ENCODE measurements at regions not wholly inside any gene's neighbourhood (a gene's known extent, or its start where the extent isn't known, plus 50 kb on each side); places are given as distances from the start of the nearest gene placed in this dataset.
A peak's percentile ranks its signal among the peaks of the same experiment; 100 is the strongest.
"Not testable (repeated sequence)": the region's sequence is repeated elsewhere in the genome, so short reads cannot be mapped to it uniquely, and the experiment has no call there.

DNA sequence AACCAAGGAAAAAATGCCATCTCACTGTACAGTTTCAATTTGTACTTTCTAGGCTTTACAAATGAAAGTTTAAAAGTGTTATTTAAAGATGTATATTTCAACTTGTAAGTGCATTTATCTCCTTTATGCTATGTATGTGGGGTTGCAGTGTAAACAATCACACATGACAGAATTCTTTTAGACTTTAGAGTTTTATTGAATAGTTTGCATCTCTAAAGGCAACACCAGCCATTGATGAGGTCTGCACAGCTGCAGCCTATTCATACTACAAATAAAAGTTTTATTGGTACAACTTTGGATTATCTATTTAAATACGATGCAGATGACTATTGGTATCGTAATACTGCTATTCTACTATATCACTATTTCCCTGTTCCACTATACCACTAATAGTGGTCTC is 894.4 kb upstream of the B3GALT2 start:
- no peak for DNase-seq

DNA sequence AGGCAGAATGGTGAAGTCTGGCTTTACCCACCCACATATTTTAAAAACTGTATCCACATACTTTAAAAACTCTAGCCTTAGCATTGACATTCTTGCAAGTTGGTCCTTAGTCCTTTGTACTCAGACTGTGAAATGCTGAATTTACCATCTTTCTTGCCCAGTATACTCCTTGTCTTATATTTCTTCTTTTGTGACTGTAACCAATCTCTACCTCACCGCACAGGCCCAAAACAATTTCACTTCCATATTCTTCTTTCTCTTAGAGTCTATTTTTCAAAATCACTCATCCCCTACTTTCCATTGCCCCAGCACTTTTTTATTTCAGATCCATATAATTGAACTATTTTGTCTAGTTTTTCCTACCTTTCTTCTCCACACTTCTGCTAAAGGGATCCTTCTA is 892.4 kb upstream of the B3GALT2 start:
- DNase-seq = no peak

DNA sequence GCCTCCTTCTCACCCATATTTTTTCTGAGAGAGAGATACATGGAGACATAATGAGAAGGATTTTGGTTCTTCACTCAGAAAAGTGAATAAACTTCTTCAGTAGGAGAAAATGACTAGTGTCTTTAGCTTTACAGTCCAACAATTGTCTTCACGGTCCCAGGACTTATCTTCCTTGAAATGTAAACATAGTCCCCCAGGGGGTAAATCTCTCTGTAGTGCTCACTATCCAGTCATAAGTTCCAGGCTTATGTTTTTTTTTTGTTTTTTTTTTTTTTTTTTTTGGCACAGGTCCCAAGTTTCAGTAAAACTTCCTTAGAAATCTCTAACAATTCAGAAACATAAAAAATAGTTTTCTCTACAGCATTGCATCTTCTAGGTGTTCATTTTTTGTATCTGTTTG is 890.2 kb upstream of the B3GALT2 start:
- peak; percentile 64 for DNase-seq

DNA sequence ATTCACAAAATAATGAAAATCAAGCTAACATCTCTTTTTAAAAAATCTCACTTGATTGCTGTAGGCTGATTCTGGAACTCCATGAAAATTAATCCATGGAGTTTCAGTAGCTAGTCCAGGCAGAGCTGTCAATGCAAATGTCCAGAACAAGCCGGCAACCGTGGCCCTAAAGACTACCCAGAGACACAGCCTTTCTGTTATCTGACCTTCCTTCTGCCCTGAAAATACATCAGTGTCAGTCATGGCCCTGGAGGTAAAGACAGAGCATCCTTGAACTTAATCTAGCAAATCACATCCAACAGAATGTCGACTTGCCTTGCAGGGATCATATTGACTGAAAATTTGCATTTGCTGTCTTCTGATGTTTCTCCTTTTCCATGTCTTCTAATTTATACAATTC is 887.4 kb upstream of the B3GALT2 start:
- no peak for DNase-seq

DNA sequence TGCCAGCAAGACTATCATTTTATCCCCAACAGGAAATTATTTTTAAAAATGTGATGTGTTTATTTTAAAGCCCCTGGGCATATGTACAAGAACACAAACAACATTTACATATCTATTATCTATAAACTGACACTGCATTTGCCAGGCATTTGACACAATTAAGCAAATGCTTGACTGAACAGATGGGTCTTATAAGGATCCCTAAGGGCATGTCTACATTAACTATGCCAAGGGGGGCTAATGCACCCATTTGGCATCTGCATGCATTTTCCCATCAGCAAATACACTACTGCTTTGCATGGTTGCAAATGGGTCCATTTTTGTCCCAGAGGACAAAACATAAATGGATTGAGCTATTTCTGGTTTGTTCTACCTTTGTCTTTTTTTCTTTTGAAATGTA is 884.8 kb upstream of the B3GALT2 start:
- no peak for DNase-seq

DNA sequence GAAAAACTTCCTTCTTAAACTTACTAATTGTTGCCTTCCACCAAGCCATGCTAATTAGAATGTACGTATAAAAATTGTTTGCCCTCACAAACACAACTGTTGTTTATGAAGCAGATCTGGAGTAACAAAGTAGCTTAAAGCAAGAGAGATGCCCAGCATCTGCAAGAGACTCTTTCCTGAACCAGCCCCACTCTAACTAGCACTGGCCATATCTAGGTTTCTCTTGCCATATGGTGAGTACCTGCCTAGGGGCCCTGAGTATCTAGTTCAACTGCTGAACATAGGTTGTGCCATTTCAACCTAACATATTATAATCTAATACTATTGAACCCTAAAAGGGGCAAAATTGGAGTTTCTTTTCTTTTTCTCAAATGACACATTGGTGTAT is 883.4 kb upstream of the B3GALT2 start:
- DNase-seq = no peak

DNA sequence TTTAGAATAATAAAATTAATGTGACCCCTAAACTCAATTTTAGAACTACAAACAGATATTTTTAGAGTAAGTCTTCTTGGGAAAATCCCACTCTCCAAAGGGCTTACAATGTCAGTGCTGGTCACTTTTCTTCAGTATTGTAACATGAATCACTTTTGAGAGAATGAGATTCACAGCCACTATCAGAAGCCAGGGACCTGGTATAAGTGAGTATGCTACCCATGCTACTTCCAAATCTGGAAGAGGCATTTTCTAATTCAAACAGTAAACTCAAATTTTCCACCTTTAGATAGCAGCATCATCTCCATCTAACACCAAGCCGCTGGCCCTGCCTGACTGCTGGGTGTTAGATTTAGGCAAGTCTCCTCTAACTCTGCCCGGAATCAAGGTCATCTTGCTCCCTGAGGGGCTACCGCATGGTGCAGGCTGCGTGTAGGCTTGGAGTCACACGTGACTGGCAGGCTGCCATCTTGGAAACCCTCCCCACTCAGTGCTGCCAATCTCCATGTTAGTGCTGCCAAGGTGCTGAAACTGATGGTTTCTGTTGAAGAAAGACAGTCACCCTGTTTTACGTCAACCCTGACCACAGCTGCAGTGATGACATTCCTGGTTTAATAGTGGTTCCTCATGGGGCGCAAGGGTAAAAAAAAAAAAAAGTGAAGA is 882.9 kb upstream of the B3GALT2 start:
- peak; percentile 35 for DNase-seq

DNA sequence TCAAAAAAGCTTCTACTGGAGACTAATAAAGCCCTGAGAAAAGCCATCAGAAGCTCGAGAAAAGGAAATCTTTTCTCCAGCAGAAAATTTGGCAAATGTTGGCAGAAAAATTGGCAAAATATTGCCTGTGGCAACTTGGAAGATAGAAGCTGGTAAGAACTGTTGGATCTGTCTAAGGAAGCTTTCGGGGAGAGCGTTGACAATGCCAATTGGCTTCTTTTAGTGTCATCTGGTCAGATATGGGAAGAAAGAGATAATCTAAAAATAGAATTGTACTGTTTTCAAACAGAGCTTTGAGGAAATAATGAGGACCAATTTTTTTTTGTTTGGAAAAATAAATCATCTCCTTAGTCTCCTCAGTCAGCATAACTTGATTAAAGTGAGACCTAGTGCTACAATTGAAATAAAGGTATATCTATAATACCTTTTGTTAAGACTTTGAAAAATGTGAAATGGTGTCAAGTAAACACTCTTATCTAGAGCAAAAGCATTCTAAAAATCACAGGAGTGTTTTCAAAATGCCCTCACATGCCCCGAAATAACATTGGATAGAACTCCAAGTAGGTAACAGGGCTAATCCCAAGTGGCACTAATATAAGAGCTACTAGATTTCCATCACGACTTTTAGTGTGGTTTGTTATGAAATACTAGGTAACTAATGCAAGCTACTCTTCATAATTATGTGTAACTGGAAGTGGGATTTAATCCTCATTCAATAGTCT is 882.2 kb upstream of the B3GALT2 start:
- DNase-seq = no peak

DNA sequence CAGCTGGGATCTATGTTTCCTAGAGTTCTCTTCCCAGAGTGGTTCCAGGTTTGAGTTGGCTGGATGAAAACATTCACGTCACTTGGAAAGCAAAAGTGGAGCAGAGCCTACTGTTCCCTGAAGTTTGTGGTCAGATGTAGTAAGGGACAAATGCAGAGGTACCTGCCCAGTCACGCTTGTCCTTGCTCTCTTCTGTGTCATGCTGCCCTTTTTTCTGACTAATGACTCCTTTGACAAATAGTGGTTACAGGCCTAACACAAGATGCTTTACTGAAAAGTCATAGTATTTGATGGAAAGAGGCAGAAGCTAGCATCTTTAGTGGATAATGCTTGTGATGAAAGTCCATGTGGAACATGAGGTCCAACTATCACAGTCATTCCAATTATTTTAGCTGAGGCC is 881.4 kb upstream of the B3GALT2 start:
- DNase-seq = no peak

DNA sequence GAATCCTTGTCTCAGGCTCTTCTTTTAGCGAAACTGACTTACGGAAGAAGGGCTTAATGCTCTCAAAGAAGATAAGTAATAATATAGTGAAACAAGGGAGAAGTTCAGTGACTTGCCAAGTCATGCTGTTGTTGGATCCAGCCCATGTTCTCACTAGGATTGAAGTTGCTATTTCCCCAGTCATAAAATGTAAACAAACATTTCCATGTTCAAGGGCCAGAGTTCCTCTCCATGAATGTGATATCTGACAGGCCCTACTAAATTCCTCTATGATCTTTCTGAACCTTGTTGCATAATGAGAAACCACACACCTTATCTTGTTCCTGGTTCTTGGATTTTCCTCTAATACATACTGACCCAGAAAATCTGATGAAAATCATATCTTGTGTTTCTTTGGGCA is 876.5 kb upstream of the B3GALT2 start:
- DNase-seq = no peak

DNA sequence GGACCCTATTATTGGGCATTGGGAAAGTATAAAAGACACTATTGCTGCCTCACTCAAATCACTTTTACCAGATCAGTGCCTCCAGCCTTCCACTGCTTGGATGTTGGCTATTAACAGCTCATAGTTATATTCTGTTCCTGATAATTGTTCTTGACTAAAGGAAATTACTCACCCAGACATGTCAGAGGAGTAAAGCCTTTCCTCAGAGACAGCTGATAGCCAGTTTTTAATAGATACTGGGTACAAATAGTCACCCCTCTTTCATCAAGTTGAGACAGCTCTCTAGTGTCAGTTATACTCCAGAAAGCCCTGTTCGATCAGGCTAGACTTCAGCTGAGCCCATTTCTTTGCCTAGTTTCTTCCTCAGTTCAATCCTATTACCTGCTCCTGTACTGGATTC is 876.1 kb upstream of the B3GALT2 start:
- DNase-seq = no peak

DNA sequence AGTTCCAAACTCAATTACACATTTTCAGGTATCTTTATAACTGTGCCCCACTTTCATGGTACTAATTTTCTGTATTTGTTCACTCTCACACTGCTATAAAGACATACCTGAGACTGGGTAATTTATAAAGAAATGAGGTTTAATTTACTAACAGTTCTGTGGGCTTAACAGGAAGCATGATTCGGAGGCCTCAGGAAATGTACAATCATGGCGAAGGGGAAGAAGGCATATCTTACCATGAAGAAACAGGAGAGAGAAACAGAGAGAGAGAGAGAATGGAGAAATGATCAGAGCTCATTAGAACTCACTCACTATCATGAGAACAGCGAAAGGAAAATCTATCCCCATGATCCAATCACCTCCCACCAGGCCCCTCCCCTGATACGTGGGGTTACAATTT is 874.1 kb upstream of the B3GALT2 start:
- DNase-seq = no peak

DNA sequence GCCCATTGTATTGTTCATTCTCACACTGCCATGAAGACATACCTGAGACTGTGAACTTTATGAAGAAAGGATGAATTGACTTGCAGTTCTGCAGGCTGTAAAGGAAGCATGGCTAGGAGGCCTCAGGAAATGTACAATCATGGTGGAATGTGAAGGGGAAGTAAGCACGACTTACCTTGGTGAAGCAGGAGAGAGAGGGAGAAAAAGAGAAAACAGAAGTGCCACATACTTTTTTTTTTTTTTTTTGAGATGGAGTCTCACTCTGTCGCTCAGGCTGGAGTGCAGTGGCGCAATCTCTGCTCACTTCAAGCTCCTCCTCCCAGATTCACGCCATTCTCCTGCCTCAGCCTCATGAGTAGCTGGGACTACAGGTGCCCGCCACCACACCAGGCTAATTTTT is 871.9 kb upstream of the B3GALT2 start:
- DNase-seq = not testable (repeated sequence)

DNA sequence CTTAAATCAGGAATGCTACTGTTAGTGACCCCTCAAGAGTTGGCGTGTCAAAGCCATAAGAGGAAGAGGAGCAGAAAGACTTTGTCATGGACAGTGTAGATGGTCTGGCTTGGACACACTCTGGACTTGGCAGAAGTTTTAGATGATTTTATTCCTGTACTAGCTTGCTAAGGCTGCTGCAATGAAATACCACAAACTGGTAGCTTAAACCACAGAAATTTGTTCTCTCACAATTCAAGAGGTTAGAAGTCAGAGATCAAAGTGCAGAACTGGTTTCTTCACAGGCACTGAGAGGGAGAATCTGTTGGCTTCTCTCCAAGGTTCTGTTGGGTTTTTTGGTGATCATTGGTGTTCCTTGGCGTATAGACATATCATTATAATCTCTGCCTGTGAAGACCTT is 869.8 kb upstream of the B3GALT2 start:
- DNase-seq = no peak

DNA sequence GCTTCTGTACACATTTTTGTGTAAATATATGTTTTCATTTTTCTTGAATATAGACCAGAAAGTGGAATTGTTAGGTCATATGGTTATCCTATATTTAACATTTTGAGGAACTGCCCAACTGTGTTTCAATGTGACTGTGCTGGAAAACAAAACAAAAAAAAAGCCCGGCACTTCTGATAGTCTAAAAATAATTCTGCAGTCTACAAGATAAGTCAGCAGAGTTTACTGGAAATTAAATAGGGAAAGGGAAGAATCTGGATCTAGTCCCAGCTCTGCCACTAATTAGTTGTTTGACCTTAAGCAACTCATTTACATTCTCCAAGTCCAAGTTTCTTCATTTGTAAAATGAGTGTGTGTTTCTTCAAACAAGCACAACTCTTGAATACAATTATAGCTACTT is 869.1 kb upstream of the B3GALT2 start:
- no peak for DNase-seq

DNA sequence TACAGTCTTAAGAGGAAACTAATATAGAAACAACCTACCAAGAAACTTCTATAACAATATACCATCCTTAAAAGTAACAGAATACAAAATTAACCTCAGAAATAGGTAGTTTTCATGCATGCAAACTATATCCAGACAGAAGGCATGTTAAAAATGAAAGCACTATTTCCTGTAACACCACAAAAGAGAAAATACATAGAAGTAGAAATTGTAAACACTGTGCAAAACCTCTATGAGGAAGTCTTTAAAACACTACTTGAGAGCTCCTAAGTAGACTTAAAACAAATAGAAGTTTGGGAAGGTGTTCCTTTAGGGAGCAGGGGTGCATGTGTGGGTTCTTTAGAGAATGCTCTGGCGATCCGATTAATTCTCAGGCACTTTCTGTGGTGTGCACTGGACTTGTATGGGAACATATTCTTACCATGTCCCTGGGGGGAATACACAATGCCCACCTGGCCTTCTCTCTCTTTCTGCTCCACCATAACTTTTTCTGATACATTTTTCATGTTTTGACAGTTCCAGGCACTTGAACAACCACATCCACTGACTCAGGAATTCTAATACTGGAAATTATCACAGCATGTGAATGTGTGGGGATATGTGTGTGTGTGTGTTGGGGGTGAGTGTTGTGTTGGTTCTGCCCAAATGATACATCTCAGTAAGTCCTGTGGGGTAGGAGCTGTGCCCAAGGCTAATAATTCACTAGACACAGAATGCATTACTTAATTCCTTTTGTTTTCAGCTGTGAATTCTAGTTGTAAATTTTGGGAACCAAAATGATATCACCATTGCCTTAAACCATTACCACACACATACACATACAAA is 866.3 kb upstream of the B3GALT2 start:
- no peak for DNase-seq

DNA sequence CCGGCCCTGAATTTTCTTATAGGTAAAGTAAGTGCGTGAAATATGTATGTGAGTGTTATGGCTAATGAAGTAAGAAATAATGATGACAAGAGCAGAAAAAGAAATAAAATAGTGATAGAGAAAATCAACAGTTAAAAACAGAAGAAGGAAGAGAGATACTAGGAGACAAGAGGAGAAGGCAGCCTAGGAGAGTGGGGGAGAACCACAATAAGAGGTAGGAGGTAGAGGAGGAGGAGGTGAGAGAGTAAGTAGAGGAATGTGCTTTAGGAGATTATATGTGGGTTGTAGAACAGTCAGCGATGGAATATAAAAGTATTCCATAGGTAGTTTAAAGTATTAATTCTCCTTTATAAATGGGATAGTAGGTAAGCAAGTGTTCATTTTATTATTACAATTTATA is 861.5 kb upstream of the B3GALT2 start:
- DNase-seq = no peak

DNA sequence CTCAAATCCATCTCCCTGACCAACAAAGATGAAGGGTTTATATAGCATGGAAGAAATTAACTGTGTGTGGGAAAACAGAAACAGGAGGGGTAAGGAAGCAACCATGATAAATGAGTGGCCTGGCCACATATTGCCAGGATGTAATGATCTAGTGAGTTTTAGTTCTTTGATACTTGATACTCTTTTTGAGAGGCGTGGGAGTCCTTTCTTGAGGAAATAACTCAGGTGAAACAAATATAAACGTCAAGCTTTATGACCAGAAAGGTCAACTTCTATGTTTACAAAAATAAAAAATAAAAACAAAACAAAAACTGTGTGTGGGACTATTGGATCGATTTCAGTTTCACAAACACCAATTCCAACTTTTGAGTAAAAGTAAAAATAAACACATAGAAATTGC is 860.8 kb upstream of the B3GALT2 start:
- no peak for DNase-seq

DNA sequence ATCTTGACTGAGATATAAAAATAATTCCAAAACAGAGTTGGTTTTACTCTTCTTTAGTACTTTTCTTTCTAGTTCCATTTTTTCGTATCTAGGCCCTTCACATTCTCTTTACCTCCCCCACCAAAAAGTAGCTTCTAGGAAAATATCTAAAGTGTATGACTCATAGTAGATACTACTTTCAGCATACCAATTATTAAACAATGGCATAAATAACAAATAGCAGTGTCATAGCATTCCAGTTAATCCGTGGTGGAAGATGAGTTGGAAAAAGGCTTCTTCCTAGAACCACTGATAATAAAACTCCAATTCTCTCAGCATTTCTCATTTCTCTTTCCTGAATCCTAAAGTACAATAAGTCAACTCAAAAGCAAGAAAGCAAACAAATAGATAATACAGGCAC is 859.0 kb upstream of the B3GALT2 start:
- DNase-seq = peak; percentile 73

DNA sequence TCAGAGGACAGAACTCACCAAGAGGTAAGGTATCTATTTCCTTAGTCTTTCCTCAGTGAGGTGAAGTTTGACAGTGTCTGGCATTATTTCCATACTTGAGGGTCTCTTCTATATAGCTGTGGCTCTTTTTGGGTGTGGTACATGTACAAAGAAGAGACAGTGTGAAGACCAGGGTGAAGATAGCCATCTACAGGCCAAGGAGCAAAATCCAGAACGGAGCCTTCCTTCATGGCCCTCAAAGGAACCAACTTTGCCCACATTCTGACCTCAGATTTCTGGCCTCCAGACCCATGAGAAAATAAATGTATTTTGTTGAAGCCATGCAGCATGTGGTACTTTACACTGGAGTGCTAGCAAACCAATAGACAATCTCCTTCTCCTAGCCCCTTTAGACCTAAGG is 858.5 kb upstream of the B3GALT2 start:
- no peak for DNase-seq

DNA sequence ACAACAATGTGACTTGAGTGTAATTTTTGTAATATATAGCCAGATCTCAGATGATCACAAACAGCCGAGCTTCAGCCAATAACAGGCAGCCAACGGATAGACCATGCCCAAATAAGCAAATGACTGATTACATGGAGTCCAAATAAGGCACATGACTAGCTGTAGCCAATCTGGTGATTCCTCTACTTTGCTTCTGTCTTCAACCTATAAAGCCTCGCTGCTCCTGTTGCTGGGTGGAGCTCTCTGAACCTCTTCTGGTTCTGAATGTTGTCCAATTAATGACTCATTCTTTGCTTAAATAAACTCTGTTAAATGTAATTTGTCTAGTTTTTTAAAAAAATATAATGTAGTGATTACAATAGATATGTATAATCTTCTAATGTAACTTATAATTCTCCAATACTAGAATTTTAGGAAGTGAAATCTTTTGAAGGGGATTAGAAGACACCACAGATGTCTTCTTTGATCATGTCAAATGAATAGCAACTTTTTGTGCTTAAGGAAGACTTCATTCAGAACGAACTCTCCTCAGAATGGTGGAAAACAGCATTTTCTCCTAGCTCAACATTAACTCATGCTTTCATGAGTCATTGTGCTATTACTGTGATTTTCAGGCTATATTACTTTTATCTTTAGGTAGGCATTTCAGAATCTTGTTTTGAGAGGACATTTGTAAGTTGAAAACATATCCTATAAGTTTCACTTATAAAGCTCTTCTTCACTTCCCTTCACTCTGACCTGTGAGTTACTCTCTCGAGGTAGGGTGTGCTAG is 857.8 kb upstream of the B3GALT2 start:
- no peak for DNase-seq

DNA sequence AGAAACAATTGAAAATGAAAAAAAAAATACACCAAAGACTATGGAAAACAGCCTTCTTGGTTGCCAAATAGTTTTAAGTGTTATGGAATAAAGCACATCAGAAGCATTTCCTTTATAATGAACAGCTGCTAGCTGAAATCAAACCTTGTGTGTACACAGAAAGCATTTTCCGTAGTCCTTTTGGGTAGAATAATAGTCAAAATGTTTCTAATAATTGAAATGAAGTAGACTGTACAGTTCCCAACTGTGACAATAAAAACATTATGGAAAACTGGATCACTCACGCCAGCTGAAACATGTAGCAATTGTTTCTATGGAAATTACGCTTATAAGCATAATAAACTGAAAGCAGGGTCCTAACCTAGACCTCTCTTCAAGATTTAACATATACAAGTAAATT is 856.3 kb upstream of the B3GALT2 start:
- DNase-seq = no peak

DNA sequence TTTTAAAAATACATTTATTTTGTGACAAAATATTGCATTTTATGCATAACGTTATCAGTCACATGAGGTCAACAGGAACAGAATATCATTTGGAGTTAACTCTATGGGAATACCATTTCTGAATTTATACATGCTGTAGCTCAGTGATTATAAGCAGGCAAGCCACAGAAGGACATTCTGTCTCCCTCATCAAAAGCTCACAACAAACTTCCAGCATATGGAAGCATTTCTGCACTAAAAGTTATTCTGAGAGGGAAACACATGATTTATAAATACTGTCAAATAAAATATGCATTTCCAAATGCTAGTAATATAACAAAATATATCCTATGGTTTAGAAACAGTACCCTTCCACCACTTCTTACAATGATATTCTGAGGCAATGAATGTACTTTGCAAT is 854.1 kb upstream of the B3GALT2 start:
- no peak for DNase-seq
